Heart left ventricle (tissue), 16 donors: ENCODE measurements at regions not wholly inside any gene's neighbourhood (a gene's known extent, or its start where the extent isn't known, plus 50 kb on each side); places are given as distances from the start of the nearest gene placed in this dataset.

Experiments used
- ATAC-seq, 4 donors: fragments of 200-7000 bp; cut with Tn5 transposase; one replicate each; pipeline ENCODE4 v1.9.1; 2020 to 2022; ENCODE audit warnings: moderate library complexity in 4 of 4, mild to moderate bottlenecking in 3 of 4, moderate number of reproducible peaks in 1 of 4
- DNase-seq, 5 donors: peaks; one replicate each; pipeline ENCODE4 v3.0.0-alpha.2; 2020
- H3K27ac ChIP-seq, 12 donors: fragments of 200-600 bp; sonication (generic) in 4 of 12; one replicate each; pipeline versions ENCODE4 v1.5.0 to v1.8.0; 2016 to 2022; ENCODE audit warnings: mild to moderate bottlenecking in 2 of 12
- H3K27me3 ChIP-seq, 9 donors: fragments of 200-600 bp; sonication (generic) in 2 of 9; one replicate each; pipeline versions ENCODE4 v1.5.1 to v1.8.0; 2016 to 2022; ENCODE audit warnings: mild to moderate bottlenecking in 3 of 9
- H3K36me3 ChIP-seq, 9 donors: fragments of 200-600 bp; sonication (generic) in 2 of 9; one replicate each; pipeline versions ENCODE4 v1.5.0 to v1.8.0; 2018 to 2022; ENCODE audit warnings: mild to moderate bottlenecking in 2 of 9
- H3K4me1 ChIP-seq, 12 donors: fragments of 200-600 bp; sonication (generic) in 4 of 12; one replicate each; pipeline versions ENCODE4 v1.5.0 to v1.8.0; 2016 to 2022; ENCODE audit warnings: mild to moderate bottlenecking in 3 of 12
- H3K4me3 ChIP-seq, 12 donors: fragments of 200-600 bp; sonication (generic) in 4 of 12; one replicate each; pipeline versions ENCODE4 v1.5.0 to v1.8.0; 2017 to 2022; ENCODE audit warnings: mild to moderate bottlenecking in 9 of 12, moderate library complexity in 4 of 12
- H3K9me3 ChIP-seq, 12 donors: fragments of 200-600 bp; sonication (generic) in 4 of 12; one replicate each; pipeline versions ENCODE4 v1.5.0 to v1.8.0; 2016 to 2022; ENCODE audit warnings: mild to moderate bottlenecking in 1 of 12
- CTCF ChIP-seq, 12 donors: fragments of 200-600 bp; sonication (generic) in 4 of 12; IDR thresholded peaks; one replicate each; pipeline versions ENCODE4 v1.5.0 to v1.8.0; 2018 to 2022; ENCODE audit warnings: antibody characterized with exemption in 12 of 12, mild to moderate bottlenecking in 5 of 12
- POLR2A ChIP-seq, 2 donors: fragments of 450-650 bp; IDR thresholded peaks; one replicate each; pipeline ENCODE4 v1.6.1; 2017; ENCODE audit warnings: antibody characterized with exemption in 2 of 2, mild to moderate bottlenecking in 2 of 2, moderate library complexity in 2 of 2
- WGBS, 4 donors: extraction: QIAGEN DNeasy Blood & Tissue Kit in 2 of 4; methylation state at CpG; one replicate each; pipeline versions ENCODE4 v1.1.5 to v1.1.7; 2013 to 2018; 5-methylcytosine and 5-hydroxymethylcytosine counted together
- intact Hi-C, 10 donors: fragments of 100-400 bp; cut with DNase I; formaldehyde crosslinking; loops; one replicate each; pipeline versions ENCODE4 v1.11.1 to v1.14.2; 2022
- donor health status: ischemic (EF 13 %, LVEDD 7.1; RV severe dilation, severe dysfunction).
- donor health status: healthy with polysubstance abuse.
- donor health status: DM: no; HTN: yes; CAD: no.
- donor health status: DM: no; HTN: no; CAD: no.
- donor health status: ischemic (EF 25% LVEDD 6.9; RV normal size, moderate dysfunction).
- donor health status: ischemic (EF 25% LVEDD 5.7; RV mildly dilated, moderate dysfunction).
- donor health status: healthy.
- donor health status: DM: yes; HTN: yes; CAD: no.
- donor health status: ischemic (EF 35%, LVEDD 5.7; RV mildly dilated, moderate dysfunction).
- donor health status: nonischemic (EF 11% LVEDD 7.7; RV severe dilation, severe dysfunction).
- donor health status: DM: yes; HTN: yes; CAD: no.
- donor health status: PGD.
- donor health status: ischemic (EF 29% LVEDD 5.4; RV normal size, mild dysfunction).
- donor health status: nonischemic (EF 23%, LVEDD 6.1; RV moderate dilation, normal function).

GRCh38 chrX:13153796-13154195 lies 109.4 kb upstream of the FAM9C start:
- no peak for DNase-seq
- no peak for ATAC-seq
- peaks cover 0 to 11% (median 0%) of the 10 kb centered on the region in 12 donors for H3K9me3 ChIP-seq
- H3K27me3 ChIP-seq, result no peaks in the 10 kb centered on the region
- H3K4me1 ChIP-seq, result peaks cover 0 to 12% (median 0%) of the 10 kb centered on the region in 12 donors
- WGBS, 4 donors, result 67 to 91% (median 84%) methylated on average over 3 of the region's 3 CpGs
- no peak overlapping the region for H3K4me3 ChIP-seq
- intact Hi-C loops, result loop anchor here in 1 of 10 donors (10.0 kb wide), 1 partner anchor 51 kb away; no protein-coding TSS in a partner anchor
- no peaks in the 10 kb centered on the region for H3K36me3 ChIP-seq
- no peak overlapping the region for H3K27ac ChIP-seq
- TF ChIP-seq POLR2A (IDR thresholded peaks at IDR 0.05) (no peak), CTCF (IDR thresholded peaks at IDR 0.05) (no peak)

GRCh38 chrX:13152518-13153185 lies 108.2 kb upstream of the FAM9C start:
- no peak for DNase-seq
- H3K27me3 ChIP-seq, result no peaks in the 10 kb centered on the region
- TF ChIP-seq POLR2A (IDR thresholded peaks at IDR 0.05) (no peak), CTCF (IDR thresholded peaks at IDR 0.05) (no peak)
- H3K9me3 ChIP-seq, result peaks cover 0 to 11% (median 0%) of the 10 kb centered on the region in 12 donors
- peak overlapping the region in 7 of 12 donors; percentile 28 to 80 (median 68) for H3K27ac ChIP-seq
- ATAC-seq, result no peak
- H3K4me3 ChIP-seq, result peak overlapping the region in 2 of 12 donors; percentile 10 to 26
- no peaks in the 10 kb centered on the region for H3K36me3 ChIP-seq
- intact Hi-C loops, result loop anchor here in 1 of 10 donors (10.0 kb wide), 1 partner anchor 52 kb away; no protein-coding TSS in a partner anchor
- WGBS, 4 donors, result 82 to 94% (median 85%) methylated on average over 7 of the region's 7 CpGs
- H3K4me1 ChIP-seq, result peaks cover 0 to 12% (median 0%) of the 10 kb centered on the region in 12 donors

- Histone ChIP-seq H3K4me3 (peak overlapping the region in 5 of 12 donors; percentile 10 to 26 (median 15)), H3K27ac (peak overlapping the region in 11 of 12 donors; percentile 4 to 80 (median 59)), H3K9me3 (peaks cover 0 to 15% (median 0%) of the 10 kb centered on the region in 12 donors), H3K36me3 (no peaks in the 10 kb centered on the region), H3K4me1 (peaks cover 0 to 12% (median 0%) of the 10 kb centered on the region in 12 donors), H3K27me3 (no peaks in the 10 kb centered on the region)
- peak in 1 of 5 donors; percentile 8 for DNase-seq
- intact Hi-C loops, result loop anchor here in 1 of 10 donors (10.0 kb wide), 1 partner anchor 53 kb away; no protein-coding TSS in a partner anchor
- 28 to 56% (median 37%) methylated on average over 8 of the region's 8 CpGs for WGBS, 4 donors
- peak in 3 of 4 donors; percentile 72 to 83 (median 82) for ATAC-seq
- no peak for TF ChIP-seq CTCF (IDR thresholded peaks at IDR 0.05)
- no peak for TF ChIP-seq POLR2A (IDR thresholded peaks at IDR 0.05)
These were observed 107.6 kb upstream of the FAM9C start for GRCh38 chrX:13151828-13152517.
